ENCODE measurements at regions not wholly inside any gene's neighbourhood (a gene's known extent, or its start where the extent isn't known, plus 50 kb on each side); places are given as distances from the start of the nearest gene placed in this dataset.
"Not testable (repeated sequence)": the region's sequence is repeated elsewhere in the genome, so short reads cannot be mapped to it uniquely, and the experiment has no call there.

- no peak overlapping the region for H3K4me3 ChIP-seq (ENCODE audit: low read length)
- H3K9ac ChIP-seq (ENCODE audit: low read length), result no peak overlapping the region
- no peaks in the 10 kb centered on the region for H3K9me3 ChIP-seq (ENCODE audit: control insufficient read depth, low read length)
- H3K36me3 ChIP-seq (ENCODE audit: control insufficient read depth, insufficient read depth, low read length), result no peaks in the 10 kb centered on the region
- H3K4me1 ChIP-seq (ENCODE audit: control insufficient read depth, insufficient read depth, low read length), result no peaks in the 10 kb centered on the region
- no peaks in the 10 kb centered on the region for H3K27me3 ChIP-seq (ENCODE audit: control insufficient read depth, insufficient read depth, low read length)
Observed at GRCh38 chrX:155755706-155756337, 125.3 kb upstream of the VAMP7 start.

- Histone ChIP-seq H3K9me3 (ENCODE audit: control insufficient read depth, low read length) (no peaks in the 10 kb centered on the region), H3K27me3 (ENCODE audit: control insufficient read depth, insufficient read depth, low read length) (no peaks in the 10 kb centered on the region), H3K4me1 (ENCODE audit: control insufficient read depth, insufficient read depth, low read length) (no peaks in the 10 kb centered on the region), H3K36me3 (ENCODE audit: control insufficient read depth, insufficient read depth, low read length) (no peaks in the 10 kb centered on the region), H3K9ac (ENCODE audit: low read length) (no peak overlapping the region), H3K4me3 (ENCODE audit: low read length) (no peak overlapping the region)
Observed at GRCh38 chrX:155751131-155751530, 130.0 kb upstream of the VAMP7 start.

- no peaks in the 10 kb centered on the region for H3K27me3 ChIP-seq (ENCODE audit: control insufficient read depth, insufficient read depth, low read length)
- peaks cover 9% of the 10 kb centered on the region for H3K4me1 ChIP-seq (ENCODE audit: control insufficient read depth, insufficient read depth, low read length)
- H3K4me3 ChIP-seq (ENCODE audit: low read length), result no peak overlapping the region
- no peaks in the 10 kb centered on the region for H3K9me3 ChIP-seq (ENCODE audit: control insufficient read depth, low read length)
- H3K36me3 ChIP-seq (ENCODE audit: control insufficient read depth, insufficient read depth, low read length), result no peaks in the 10 kb centered on the region
- no peak overlapping the region for H3K9ac ChIP-seq (ENCODE audit: low read length)
Observed at GRCh38 chrX:155747520-155747919, 133.6 kb upstream of the VAMP7 start.

GRCh38 chrX:155745792-155746191 is 133.0 kb upstream of the TMLHE start:
- Histone ChIP-seq H3K9ac (ENCODE audit: low read length) (no peak overlapping the region), H3K9me3 (ENCODE audit: control insufficient read depth, low read length) (no peaks in the 10 kb centered on the region), H3K4me3 (ENCODE audit: low read length) (no peak overlapping the region)

GRCh38 chrX:155744534-155744933 is 131.8 kb upstream of the TMLHE start:
- H3K27me3 ChIP-seq (ENCODE audit: control insufficient read depth, insufficient read depth, low read length), result no peaks in the 10 kb centered on the region
- H3K9me3 ChIP-seq (ENCODE audit: control insufficient read depth, low read length), result no peaks in the 10 kb centered on the region
- H3K9ac ChIP-seq (ENCODE audit: low read length), result no peak overlapping the region
- H3K36me3 ChIP-seq (ENCODE audit: control insufficient read depth, insufficient read depth, low read length), result no peaks in the 10 kb centered on the region
- H3K4me1 ChIP-seq (ENCODE audit: control insufficient read depth, insufficient read depth, low read length), result peaks cover 9% of the 10 kb centered on the region
- H3K4me3 ChIP-seq (ENCODE audit: low read length), result no peak overlapping the region

More at GRCh38 chrX:155745792-155746191, 133.0 kb upstream of the TMLHE start:
- Histone ChIP-seq H3K4me1 (ENCODE audit: control insufficient read depth, insufficient read depth, low read length) (peaks cover 9% of the 10 kb centered on the region), H3K27me3 (ENCODE audit: control insufficient read depth, insufficient read depth, low read length) (no peaks in the 10 kb centered on the region), H3K36me3 (ENCODE audit: control insufficient read depth, insufficient read depth, low read length) (no peaks in the 10 kb centered on the region)

- H3K4me1 ChIP-seq (ENCODE audit: control insufficient read depth, insufficient read depth, low read length); H3K9ac ChIP-seq (ENCODE audit: low read length); H3K27me3 ChIP-seq (ENCODE audit: control insufficient read depth, insufficient read depth, low read length); H3K36me3 ChIP-seq (ENCODE audit: control insufficient read depth, insufficient read depth, low read length); H3K9me3 ChIP-seq (ENCODE audit: control insufficient read depth, low read length); H3K4me3 ChIP-seq (ENCODE audit: low read length): not testable (repeated sequence)
Observed at GRCh38 chrX:155728335-155728734, 115.6 kb upstream of the TMLHE start.

GRCh38 chrX:155718972-155719586 is 106.3 kb upstream of the TMLHE start:
- Histone ChIP-seq H3K9me3 (ENCODE audit: control insufficient read depth, low read length) (no peaks in the 10 kb centered on the region), H3K4me1 (ENCODE audit: control insufficient read depth, insufficient read depth, low read length) (no peaks in the 10 kb centered on the region), H3K9ac (ENCODE audit: low read length) (no peak overlapping the region), H3K4me3 (ENCODE audit: low read length) (no peak overlapping the region), H3K36me3 (ENCODE audit: control insufficient read depth, insufficient read depth, low read length) (no peaks in the 10 kb centered on the region), H3K27me3 (ENCODE audit: control insufficient read depth, insufficient read depth, low read length) (no peaks in the 10 kb centered on the region)

GRCh38 chrX:155715141-155715540 is 102.4 kb upstream of the TMLHE start:
- no peaks in the 10 kb centered on the region for H3K36me3 ChIP-seq (ENCODE audit: control insufficient read depth, insufficient read depth, low read length)
- H3K9me3 ChIP-seq (ENCODE audit: control insufficient read depth, low read length), result no peaks in the 10 kb centered on the region
- H3K4me3 ChIP-seq (ENCODE audit: low read length), result no peak overlapping the region
- H3K4me1 ChIP-seq (ENCODE audit: control insufficient read depth, insufficient read depth, low read length), result no peaks in the 10 kb centered on the region
- no peaks in the 10 kb centered on the region for H3K27me3 ChIP-seq (ENCODE audit: control insufficient read depth, insufficient read depth, low read length)
- H3K9ac ChIP-seq (ENCODE audit: low read length), result no peak overlapping the region

GRCh38 chrX:155695419-155695818 is 82.7 kb upstream of the TMLHE start:
- Histone ChIP-seq H3K27me3 (ENCODE audit: control insufficient read depth, insufficient read depth, low read length) (no peaks in the 10 kb centered on the region), H3K9me3 (ENCODE audit: control insufficient read depth, low read length) (no peaks in the 10 kb centered on the region), H3K36me3 (ENCODE audit: control insufficient read depth, insufficient read depth, low read length) (no peaks in the 10 kb centered on the region), H3K9ac (ENCODE audit: low read length) (no peak overlapping the region), H3K4me1 (ENCODE audit: control insufficient read depth, insufficient read depth, low read length) (no peaks in the 10 kb centered on the region), H3K4me3 (ENCODE audit: low read length) (no peak overlapping the region)

- no peak overlapping the region for H3K4me3 ChIP-seq (ENCODE audit: low read length)
- H3K9ac ChIP-seq (ENCODE audit: low read length), result no peak overlapping the region
- H3K36me3 ChIP-seq (ENCODE audit: control insufficient read depth, insufficient read depth, low read length), result no peaks in the 10 kb centered on the region
Observed at GRCh38 chrX:155694649-155695048, 81.9 kb upstream of the TMLHE start.

GRCh38 chrX:155682834-155683233 is 70.1 kb upstream of the TMLHE start:
- Histone ChIP-seq H3K4me3 (ENCODE audit: low read length) (no peak overlapping the region), H3K9me3 (ENCODE audit: control insufficient read depth, low read length) (no peaks in the 10 kb centered on the region), H3K36me3 (ENCODE audit: control insufficient read depth, insufficient read depth, low read length) (no peaks in the 10 kb centered on the region), H3K4me1 (ENCODE audit: control insufficient read depth, insufficient read depth, low read length) (no peaks in the 10 kb centered on the region), H3K9ac (ENCODE audit: low read length) (no peak overlapping the region), H3K27me3 (ENCODE audit: control insufficient read depth, insufficient read depth, low read length) (no peaks in the 10 kb centered on the region)

More at GRCh38 chrX:155694649-155695048, 81.9 kb upstream of the TMLHE start:
- Histone ChIP-seq H3K4me1 (ENCODE audit: control insufficient read depth, insufficient read depth, low read length) (no peaks in the 10 kb centered on the region), H3K27me3 (ENCODE audit: control insufficient read depth, insufficient read depth, low read length) (no peaks in the 10 kb centered on the region), H3K9me3 (ENCODE audit: control insufficient read depth, low read length) (no peaks in the 10 kb centered on the region)

- Histone ChIP-seq H3K9me3 (ENCODE audit: control insufficient read depth, low read length) (no peaks in the 10 kb centered on the region), H3K36me3 (ENCODE audit: control insufficient read depth, insufficient read depth, low read length) (no peaks in the 10 kb centered on the region), H3K27me3 (ENCODE audit: control insufficient read depth, insufficient read depth, low read length) (no peaks in the 10 kb centered on the region), H3K9ac (ENCODE audit: low read length) (no peak overlapping the region), H3K4me3 (ENCODE audit: low read length) (no peak overlapping the region), H3K4me1 (ENCODE audit: control insufficient read depth, insufficient read depth, low read length) (no peaks in the 10 kb centered on the region)
Observed at GRCh38 chrX:155679715-155680114, 67.0 kb upstream of the TMLHE start.
